ENCODE measurements at regions not wholly inside any gene's neighbourhood (a gene's known extent, or its start where the extent isn't known, plus 50 kb on each side); places are given as distances from the start of the nearest gene placed in this dataset.

- H3F3A ChIP-seq (ENCODE audit: insufficient read depth, low read depth): peaks cover 11% of the 10 kb centered on the region; the same call in 1 of the 2 replicates
- no peaks in the 10 kb centered on the region for H3K36me3 ChIP-seq (ENCODE audit: low read depth)
- no peaks in the 10 kb centered on the region for H4K20me1 ChIP-seq (ENCODE audit: insufficient read depth)
- intact Hi-C loops (cut with micrococcal nuclease; ENCODE audit: unreplicated experiment): loop anchor here (5.0 kb wide), 1 partner anchor 37 kb away; no protein-coding TSS in a partner anchor
- BruUV-seq (replicated peaks): no TSS peak
- no peak for DNase-seq
- H3K9me2 ChIP-seq (ENCODE audit: insufficient read depth): no peaks in the 10 kb centered on the region
- no peak overlapping the region for H3K27ac ChIP-seq
- ChIA-PET CTCF (no interaction called here), POLR2A (ENCODE audit: unreplicated experiment) (no interaction called here)
- no peak for TF ChIP-seq CTCF (conservative IDR thresholded peaks at IDR 0.05)
- peaks cover 8% of the 10 kb centered on the region; the same call in 1 of the 2 replicates for H3K9me3 ChIP-seq (ENCODE audit: insufficient read depth, low read depth)
- no peak overlapping the region for H3K4me3 ChIP-seq
- H3K27me3 ChIP-seq (ENCODE audit: insufficient read depth, low read depth): no peaks in the 10 kb centered on the region
- H3K4me2 ChIP-seq: no peak overlapping the region
- no peaks in the 10 kb centered on the region for H3K79me2 ChIP-seq (ENCODE audit: low read depth)
- no peak overlapping the region for H2AFZ ChIP-seq
- peaks cover 21% of the 10 kb centered on the region for H3K4me1 ChIP-seq (replicated peaks; ENCODE audit: insufficient read depth)
Measured at GRCh38 chr18:3333721-3334386, 71.9 kb downstream of the MYL12B start.

GRCh38 chr18:3340015-3340681, 78.2 kb downstream of the MYL12B start:
- no peak overlapping the region for H3K4me3 ChIP-seq
- no peak for DNase-seq
- TF ChIP-seq EZH2 (IDR thresholded peaks at IDR 0.05; ENCODE audit: low read depth): no peak
- TF ChIP-seq CTCF (conservative IDR thresholded peaks at IDR 0.05): no peak
- H3K9me3 ChIP-seq (ENCODE audit: insufficient read depth, low read depth): no peaks in the 10 kb centered on the region
- no peaks in the 10 kb centered on the region for H3K27me3 ChIP-seq (ENCODE audit: insufficient read depth, low read depth)
- POLR2A ChIA-PET (ENCODE audit: unreplicated experiment): no interaction called here
- H3K36me3 ChIP-seq (ENCODE audit: low read depth): no peaks in the 10 kb centered on the region
- H3F3A ChIP-seq (ENCODE audit: insufficient read depth, low read depth): peaks cover 10% of the 10 kb centered on the region; the same call in 1 of the 2 replicates
- no peak overlapping the region for H3K27ac ChIP-seq
- no peaks in the 10 kb centered on the region for H4K20me1 ChIP-seq (ENCODE audit: insufficient read depth)
- H3K4me2 ChIP-seq: no peak overlapping the region
- intact Hi-C loops (cut with micrococcal nuclease; ENCODE audit: unreplicated experiment): no loop called here
- H3K9me2 ChIP-seq (ENCODE audit: insufficient read depth): no peaks in the 10 kb centered on the region
- no peaks in the 10 kb centered on the region for H3K4me1 ChIP-seq (replicated peaks; ENCODE audit: insufficient read depth)
- H2AFZ ChIP-seq: no peak overlapping the region
- BruUV-seq (replicated peaks): no TSS peak
- CTCF ChIA-PET: no interaction called here
- no peaks in the 10 kb centered on the region for H3K79me2 ChIP-seq (ENCODE audit: low read depth)

- H2AFZ ChIP-seq: no peak overlapping the region
- H3K4me2 ChIP-seq: no peak overlapping the region
- ChIA-PET CTCF (no interaction called here), POLR2A (ENCODE audit: unreplicated experiment) (no interaction called here)
- no peaks in the 10 kb centered on the region for H3K9me3 ChIP-seq (ENCODE audit: insufficient read depth, low read depth)
- H3K27me3 ChIP-seq (ENCODE audit: insufficient read depth, low read depth): no peaks in the 10 kb centered on the region
- no peak overlapping the region for H3K27ac ChIP-seq
- no peaks in the 10 kb centered on the region for H3K4me1 ChIP-seq (replicated peaks; ENCODE audit: insufficient read depth)
- no TSS peak for BruUV-seq (replicated peaks)
- no peaks in the 10 kb centered on the region for H4K20me1 ChIP-seq (ENCODE audit: insufficient read depth)
- intact Hi-C loops (cut with micrococcal nuclease; ENCODE audit: unreplicated experiment): no loop called here
- no peak overlapping the region for H3K4me3 ChIP-seq
- no peaks in the 10 kb centered on the region for H3K79me2 ChIP-seq (ENCODE audit: low read depth)
- TF ChIP-seq CTCF (conservative IDR thresholded peaks at IDR 0.05) (no peak), EZH2 (IDR thresholded peaks at IDR 0.05; ENCODE audit: low read depth) (no peak)
- no peaks in the 10 kb centered on the region for H3K9me2 ChIP-seq (ENCODE audit: insufficient read depth)
- H3F3A ChIP-seq (ENCODE audit: insufficient read depth, low read depth): peaks cover 10% of the 10 kb centered on the region; the same call in 1 of the 2 replicates
- no peak for DNase-seq
- no peaks in the 10 kb centered on the region for H3K36me3 ChIP-seq (ENCODE audit: low read depth)
Measured at GRCh38 chr18:3340682-3341097, 78.8 kb downstream of the MYL12B start.

All from PC-9 (cell line).